HT1080 (cell line): ENCODE measurements at regions not wholly inside any gene's neighbourhood (a gene's known extent, or its start where the extent isn't known, plus 50 kb on each side); places are given as distances from the start of the nearest gene placed in this dataset.

Experiments used
- DNase-seq: peaks from one replicate; pipeline ENCODE4 v3.0.0-alpha.2; 2015; ENCODE audit warnings: low read depth

- DNase-seq = peak; percentile 67
These were observed 297.1 kb upstream of the C9orf72 start for GRCh38 chr9:27870404-27870803.

- DNase-seq = no peak
These were observed 306.9 kb upstream of the C9orf72 start for GRCh38 chr9:27880156-27880555.

GRCh38 chr9:27880635-27881034 is 307.4 kb upstream of the C9orf72 start:
- DNase-seq = no peak

GRCh38 chr9:27888661-27889295 is 315.5 kb upstream of the C9orf72 start:
- DNase-seq = peak; percentile 11

GRCh38 chr9:27924502-27924901 is 351.2 kb upstream of the C9orf72 start:
- DNase-seq = peak; percentile 34

GRCh38 chr9:27925815-27926214 is 352.5 kb upstream of the C9orf72 start:
- DNase-seq = no peak

- DNase-seq = no peak
These were observed 356.6 kb upstream of the C9orf72 start for GRCh38 chr9:27929841-27930240.

- no peak for DNase-seq
These were observed 360.1 kb upstream of the C9orf72 start for GRCh38 chr9:27933210-27934025.

- DNase-seq = peak; percentile 21
These were observed 361.2 kb upstream of the C9orf72 start for GRCh38 chr9:27934471-27934870.

GRCh38 chr9:27939186-27939585 is 365.9 kb upstream of the C9orf72 start:
- no peak for DNase-seq

- no peak for DNase-seq
These were observed 367.3 kb upstream of the C9orf72 start for GRCh38 chr9:27940535-27940934.

- no peak for DNase-seq
These were observed 370.2 kb upstream of the C9orf72 start for GRCh38 chr9:27943501-27943900.

GRCh38 chr9:27945386-27945785 is 372.1 kb upstream of the C9orf72 start:
- DNase-seq = peak; percentile 50

- DNase-seq = no peak
These were observed 377.1 kb upstream of the C9orf72 start for GRCh38 chr9:27950382-27950781.

GRCh38 chr9:27954858-27955257 is 381.6 kb upstream of the C9orf72 start:
- DNase-seq = no peak

GRCh38 chr9:27963836-27964235 is 390.6 kb upstream of the C9orf72 start:
- no peak for DNase-seq

- DNase-seq = no peak
These were observed 393.9 kb upstream of the C9orf72 start for GRCh38 chr9:27967210-27967609.

GRCh38 chr9:27977931-27978330 is 404.6 kb upstream of the C9orf72 start:
- DNase-seq = no peak

- DNase-seq = no peak
These were observed 412.4 kb upstream of the C9orf72 start for GRCh38 chr9:27985714-27986113.

- no peak for DNase-seq
These were observed 417.2 kb upstream of the C9orf72 start for GRCh38 chr9:27990524-27990923.

GRCh38 chr9:27991221-27991620 is 417.9 kb upstream of the C9orf72 start:
- no peak for DNase-seq

GRCh38 chr9:28001096-28001495 is 427.8 kb upstream of the C9orf72 start:
- no peak for DNase-seq

GRCh38 chr9:28004900-28005299 is 431.6 kb upstream of the C9orf72 start:
- DNase-seq = no peak
